ENCODE measurements at regions not wholly inside any gene's neighbourhood (a gene's known extent, or its start where the extent isn't known, plus 50 kb on each side); places are given as distances from the start of the nearest gene placed in this dataset.

GRCh38 chr3:18891641-18892040 is 256.7 kb upstream of the KCNH8 start (continued):
- TF ChIP-seq ATF2 (IDR thresholded peaks at IDR 0.05; ENCODE audit: low read length) (no peak), GABPA (IDR thresholded peaks at IDR 0.05; ENCODE audit: borderline replicate concordance, insufficient read depth, low read length) (no peak), TEAD4 (IDR thresholded peaks at IDR 0.05; ENCODE audit: low read depth, low read length) (no peak), RNF2 (IDR thresholded peaks at IDR 0.05; ENCODE audit: borderline replicate concordance, low read depth, low read length, missing control alignments, poor library complexity, severe bottlenecking) (no peak), ZNF274 (IDR thresholded peaks at IDR 0.05; ENCODE audit: borderline replicate concordance, extremely low read depth, low read length) (no peak), USF2 (IDR thresholded peaks at IDR 0.05; ENCODE audit: low read length) (no peak), MAFK (IDR thresholded peaks at IDR 0.05; ENCODE audit: low read depth, low read length) (no peak), RFX5 (IDR thresholded peaks at IDR 0.05; ENCODE audit: borderline replicate concordance, low read depth, low read length) (no peak)

Measured in H1 (cell line).